GM13976 (cell line): ENCODE measurements at regions not wholly inside any gene's neighbourhood (a gene's known extent, or its start where the extent isn't known, plus 50 kb on each side); places are given as distances from the start of the nearest gene placed in this dataset.

Experiments used
- DNase-seq: peaks from one replicate; pipeline ENCODE4 v3.0.0; 2012; ENCODE audit warnings: low spot score
- CTCF ChIP-seq: IDR thresholded peaks from 2 replicates; pipeline ENCODE4 v1.5.1; 2012; ENCODE audit warnings: borderline replicate concordance, mild to moderate bottlenecking; ENCODE audit not compliant: insufficient read depth; ENCODE audit errors: extremely low read depth, missing control alignments, control extremely low read depth
- in situ Hi-C: fragments of 300-500 bp; cut with MboI; formaldehyde crosslinking; loops from one replicate; pipeline ENCODE4 v1.12.0; 2022; ENCODE audit warnings: low sequenced_read_pairs, mixed read lengths, inconsistent platforms; ENCODE audit not compliant: unreplicated experiment

DNA sequence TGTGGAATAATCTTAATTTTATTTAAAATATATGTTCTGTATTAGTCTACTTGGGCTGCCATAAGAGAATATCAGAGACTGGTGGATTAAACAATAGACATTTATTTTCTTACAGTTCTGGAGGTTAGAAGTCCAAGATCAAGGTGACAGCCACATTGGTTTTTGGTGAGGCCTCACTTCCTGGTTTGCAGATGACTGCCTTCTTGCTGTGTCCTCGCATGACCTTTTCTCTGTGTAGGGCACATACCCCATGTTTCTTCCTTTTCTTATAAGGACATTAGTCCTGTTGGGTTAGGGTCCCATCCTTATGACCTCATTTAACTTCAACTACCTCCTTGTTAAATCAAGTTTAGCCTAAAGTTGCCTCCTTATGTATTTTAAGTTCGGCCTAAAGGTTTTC lies 202.7 kb upstream of the MPPED2 start:
- in situ Hi-C loops = no loop called here
- no peak for DNase-seq
- TF ChIP-seq CTCF = no peak

- no peak for TF ChIP-seq CTCF
- DNase-seq = no peak
- in situ Hi-C loops = no loop called here
These were observed 200.3 kb upstream of the MPPED2 start for GRCh38 chr11:30786256-30787110.

GRCh38 chr11:30778596-30778995 lies 192.4 kb upstream of the MPPED2 start:
- in situ Hi-C loops = no loop called here
- no peak for TF ChIP-seq CTCF
- DNase-seq = no peak

GRCh38 chr11:30775233-30775522 lies 189.0 kb upstream of the MPPED2 start:
- no peak for TF ChIP-seq CTCF
- in situ Hi-C loops = no loop called here
- no peak for DNase-seq

DNA sequence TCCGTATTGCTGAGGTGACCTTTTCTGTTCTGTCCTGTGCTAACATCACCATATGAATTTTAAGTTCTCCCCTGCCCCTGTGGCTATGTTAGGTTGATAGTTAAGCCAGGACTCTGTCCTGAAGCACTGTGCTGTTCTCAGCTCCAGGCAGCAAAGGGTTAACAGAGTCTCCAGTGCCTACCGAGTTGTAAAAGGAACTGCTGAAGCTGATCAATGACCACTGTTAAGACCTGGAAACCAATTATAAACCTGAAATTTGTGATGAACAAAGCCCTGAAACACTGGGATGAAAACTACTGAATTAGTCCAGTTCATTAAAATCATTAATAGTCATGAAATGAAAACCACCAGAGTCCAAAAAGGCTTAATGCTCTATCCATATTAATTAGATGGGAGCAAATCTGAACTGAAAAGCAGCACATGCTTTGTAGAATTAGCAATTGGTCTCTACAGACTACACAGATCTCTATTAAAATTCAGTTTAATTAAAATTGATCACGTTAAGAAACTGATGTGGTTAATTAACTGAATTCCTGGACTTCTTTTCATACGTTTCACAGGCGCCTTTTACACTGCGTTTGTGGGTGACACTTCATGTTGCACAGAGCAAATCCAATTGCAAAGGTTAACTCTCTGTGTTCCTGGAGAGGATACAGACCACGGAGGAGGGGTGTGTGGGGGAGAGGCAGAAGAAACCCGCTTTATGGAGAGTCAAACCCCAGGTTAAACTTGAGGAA lies 188.5 kb upstream of the MPPED2 start:
- DNase-seq = no peak
- TF ChIP-seq CTCF = no peak
- in situ Hi-C loops = no loop called here

DNA sequence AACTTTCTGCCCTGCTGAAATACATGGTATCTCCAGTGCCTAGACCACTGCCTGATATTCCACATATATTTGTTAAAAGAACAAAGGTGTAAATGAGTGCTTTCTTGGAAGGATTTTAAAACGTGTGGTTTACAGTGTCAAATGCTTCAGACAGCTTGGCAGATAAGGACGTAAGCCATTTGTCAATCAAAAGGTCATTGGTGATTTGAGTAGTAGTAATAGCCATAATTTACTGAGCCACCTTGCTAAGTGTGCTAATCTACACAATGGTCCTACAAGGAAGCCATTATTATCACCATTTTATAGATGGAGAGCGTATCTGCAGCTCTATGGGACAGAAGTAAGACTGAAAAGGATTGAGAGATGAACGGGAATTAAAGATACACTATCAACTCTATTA lies 186.8 kb upstream of the MPPED2 start:
- DNase-seq = no peak
- in situ Hi-C loops = no loop called here
- TF ChIP-seq CTCF = no peak

DNA sequence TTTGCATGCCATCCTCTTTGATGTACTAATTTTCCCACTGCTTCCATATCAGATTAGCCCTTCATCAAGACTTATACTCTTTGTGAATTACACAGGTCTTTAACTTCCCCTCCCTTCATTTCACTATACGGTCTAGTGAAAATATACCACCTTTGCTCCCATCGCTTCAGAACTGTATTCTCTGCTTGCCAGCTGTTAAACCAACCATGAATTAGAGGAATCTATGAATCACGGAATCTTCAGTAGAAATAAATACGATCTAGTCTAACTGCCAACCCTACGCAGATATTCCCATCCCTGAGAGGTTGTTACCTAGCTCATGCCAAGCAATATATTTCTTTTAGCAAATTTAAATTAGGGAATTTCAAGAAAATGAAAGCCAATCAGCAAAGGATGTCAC lies 177.8 kb upstream of the MPPED2 start:
- in situ Hi-C loops = no loop called here
- DNase-seq = no peak
- no peak for TF ChIP-seq CTCF
